Spleen (tissue), 11 donors: ENCODE measurements at regions not wholly inside any gene's neighbourhood (a gene's known extent, or its start where the extent isn't known, plus 50 kb on each side); places are given as distances from the start of the nearest gene placed in this dataset.

Experiments
- DNase-seq: peaks from one replicate; pipeline ENCODE4 v3.0.0-alpha.2; 2020
- H3K27ac ChIP-seq, 8 donors: fragments of 200-600 bp; sonication (generic) in 7 of 8; 1 replicate in 4 of 8; 2 replicates in 4 of 8; pipeline versions ENCODE4 v1.5.0 to v1.8.0; 2016 to 2021; ENCODE audit warnings: inconsistent platforms in 4 of 8, mild to moderate bottlenecking in 4 of 8, moderate library complexity in 1 of 8
- H3K27me3 ChIP-seq, 7 donors: fragments of 200-600 bp; sonication (generic) in 6 of 7; replicated peaks in 1 of 7; 1 replicate in 4 of 7; 2 replicates in 3 of 7; pipeline versions ENCODE4 v1.5.0 to v1.8.0; 2016 to 2021; ENCODE audit warnings: inconsistent platforms in 3 of 7, mild to moderate bottlenecking in 1 of 7
- H3K36me3 ChIP-seq, 6 donors: fragments of 200-600 bp; sonication (generic) in 5 of 6; 1 replicate in 4 of 6; 2 replicates in 2 of 6; pipeline versions ENCODE4 v1.5.0 to v1.8.0; 2016 to 2021; ENCODE audit warnings: inconsistent platforms in 2 of 6
- H3K4me1 ChIP-seq, 6 donors: fragments of 200-600 bp; sonication (generic) in 5 of 6; 1 replicate in 3 of 6; 2 replicates in 3 of 6; pipeline versions ENCODE4 v1.5.0 to v1.8.0; 2016 to 2021; ENCODE audit warnings: inconsistent platforms in 3 of 6
- H3K4me3 ChIP-seq, 8 donors: fragments of 200-600 bp; sonication (generic) in 7 of 8; 1 replicate in 4 of 8; 2 replicates in 4 of 8; pipeline versions ENCODE4 v1.5.0 to v1.8.0; 2016 to 2021; ENCODE audit warnings: inconsistent platforms in 4 of 8, mild to moderate bottlenecking in 4 of 8, moderate library complexity in 2 of 8
- H3K9me3 ChIP-seq, 8 donors: fragments of 200-600 bp; sonication (generic) in 7 of 8; 1 replicate in 4 of 8; 2 replicates in 4 of 8; pipeline versions ENCODE4 v1.5.0 to v1.8.0; 2016 to 2021; ENCODE audit warnings: inconsistent platforms in 4 of 8
- POLR2A ChIP-seq, 3 donors: fragments of 450-650 bp; IDR thresholded peaks; one replicate each; pipeline ENCODE4 v1.5.1; 2017; ENCODE audit warnings: antibody characterized with exemption in 3 of 3, mild to moderate bottlenecking in 1 of 3
- POLR2AphosphoS5 ChIP-seq, 3 donors: sonication (generic); formaldehyde crosslinking; IDR thresholded peaks; one replicate each; pipeline ENCODE4 v1.5.1; 2017; ENCODE audit warnings: antibody characterized with exemption in 3 of 3
- WGBS, 5 donors: extraction: QIAGEN DNeasy Blood & Tissue Kit in 3 of 5; methylation state at CpG; one replicate each; pipeline versions ENCODE4 v1.1.5 to v1.1.7; 2013 to 2018; 5-methylcytosine and 5-hydroxymethylcytosine counted together
- intact Hi-C: fragments of 100-400 bp; cut with DNase I; formaldehyde crosslinking; loops from one replicate; pipeline ENCODE4 v1.15.0; 2023; ENCODE audit warnings: low total_unique reads
- TF ChIP-seq, protein P1 (sequence below), 11 experiments: fragments of 200-600 bp in 7 of 11; fragments of 450-650 bp in 4 of 11; sonication (generic) in 4 of 11; IDR thresholded peaks in 8 of 11; conservative IDR thresholded peaks in 3 of 11; 1 replicate in 7 of 11; 2 replicates in 4 of 11; pipeline versions ENCODE4 v1.4.0 to v1.8.0; 2016 to 2021; ENCODE audit warnings: antibody characterized with exemption in 11 of 11, inconsistent platforms in 4 of 11, mild to moderate bottlenecking in 1 of 11
- donor health status: healthy with polysubstance abuse.
- donor health status: DM: no; HTN: no; CAD: no; lungs with moderate emphysema.
- donor health status: DM: no; HTN: no; CAD: no.
- donor health status: Bipolar disorder and iron deficiency.
- donor health status: healthy.
- donor health status: DM: no; HTN: no; CAD: no.
- donor health status: DM: yes; HTN: yes; CAD: no.

DNA sequence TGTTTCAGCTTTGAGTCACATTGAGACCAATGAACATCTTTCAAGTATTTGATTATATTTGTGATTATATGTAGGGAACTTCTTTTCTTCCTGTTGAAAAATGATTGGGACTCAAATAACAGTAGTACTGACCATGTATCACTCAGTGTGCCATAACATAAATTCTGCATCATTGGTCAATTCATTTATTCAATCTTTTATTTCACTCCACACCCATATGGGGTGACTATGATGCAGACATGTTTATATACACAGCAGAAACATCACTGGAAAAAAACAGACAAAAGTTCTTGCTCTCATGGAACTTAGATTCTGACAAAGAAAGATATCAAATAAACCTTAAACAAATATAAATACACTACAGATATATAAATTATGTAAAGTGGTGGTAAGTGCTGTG lies 74.7 kb upstream of the ANXA1 start:
- intact Hi-C loops: no loop called here
- H3K27me3 ChIP-seq: no peaks in the 10 kb centered on the region
- no peak for DNase-seq
- no peaks in the 10 kb centered on the region for H3K4me1 ChIP-seq
- no peak overlapping the region for H3K27ac ChIP-seq
- H3K4me3 ChIP-seq: no peak overlapping the region
- H3K9me3 ChIP-seq: no peaks in the 10 kb centered on the region
- TF ChIP-seq, protein P1, sequence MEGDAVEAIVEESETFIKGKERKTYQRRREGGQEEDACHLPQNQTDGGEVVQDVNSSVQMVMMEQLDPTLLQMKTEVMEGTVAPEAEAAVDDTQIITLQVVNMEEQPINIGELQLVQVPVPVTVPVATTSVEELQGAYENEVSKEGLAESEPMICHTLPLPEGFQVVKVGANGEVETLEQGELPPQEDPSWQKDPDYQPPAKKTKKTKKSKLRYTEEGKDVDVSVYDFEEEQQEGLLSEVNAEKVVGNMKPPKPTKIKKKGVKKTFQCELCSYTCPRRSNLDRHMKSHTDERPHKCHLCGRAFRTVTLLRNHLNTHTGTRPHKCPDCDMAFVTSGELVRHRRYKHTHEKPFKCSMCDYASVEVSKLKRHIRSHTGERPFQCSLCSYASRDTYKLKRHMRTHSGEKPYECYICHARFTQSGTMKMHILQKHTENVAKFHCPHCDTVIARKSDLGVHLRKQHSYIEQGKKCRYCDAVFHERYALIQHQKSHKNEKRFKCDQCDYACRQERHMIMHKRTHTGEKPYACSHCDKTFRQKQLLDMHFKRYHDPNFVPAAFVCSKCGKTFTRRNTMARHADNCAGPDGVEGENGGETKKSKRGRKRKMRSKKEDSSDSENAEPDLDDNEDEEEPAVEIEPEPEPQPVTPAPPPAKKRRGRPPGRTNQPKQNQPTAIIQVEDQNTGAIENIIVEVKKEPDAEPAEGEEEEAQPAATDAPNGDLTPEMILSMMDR (IDR thresholded peaks at IDR 0.05 in 8 of 11, conservative IDR thresholded peaks at IDR 0.05 in 3 of 11): no peak
- TF ChIP-seq POLR2A (IDR thresholded peaks at IDR 0.05) (no peak), POLR2AphosphoS5 (IDR thresholded peaks at IDR 0.05) (no peak)
- no peaks in the 10 kb centered on the region for H3K36me3 ChIP-seq

DNA sequence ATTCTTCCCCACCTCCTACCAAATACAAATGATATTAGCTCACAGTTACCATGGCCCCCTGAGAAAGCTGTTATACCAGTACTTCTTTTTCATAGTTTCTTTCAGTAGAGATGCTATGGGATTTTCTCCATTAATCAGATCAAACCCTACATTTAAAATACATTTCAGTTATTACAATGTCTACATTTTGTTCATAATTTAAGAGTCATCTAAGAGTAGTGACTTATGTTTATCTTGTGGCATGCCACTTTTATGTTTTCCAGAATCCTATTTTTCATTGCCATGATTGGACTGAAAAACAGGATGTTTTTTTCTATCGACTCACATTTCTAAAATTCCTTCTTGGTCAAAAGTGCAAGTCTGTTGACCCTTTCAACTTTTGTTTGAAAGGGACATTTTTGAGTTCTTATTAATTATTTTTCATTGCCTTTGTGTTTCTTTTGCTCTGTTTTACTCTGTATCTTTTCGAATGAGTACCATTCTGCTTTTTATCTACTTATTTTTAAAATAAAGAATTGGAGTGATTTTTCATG lies 77.4 kb upstream of the ANXA1 start:
- peak overlapping the region in 1 of 8 donors; percentile 4 for H3K27ac ChIP-seq
- intact Hi-C loops: no loop called here
- no peak for TF ChIP-seq POLR2A (IDR thresholded peaks at IDR 0.05)
- no peak for TF ChIP-seq POLR2AphosphoS5 (IDR thresholded peaks at IDR 0.05)
- TF ChIP-seq, protein P1 (IDR thresholded peaks at IDR 0.05 in 8 of 11, conservative IDR thresholded peaks at IDR 0.05 in 3 of 11): no peak
- 57 to 78% (median 72%) methylated on average over 2 of the region's 2 CpGs for WGBS, 5 donors
- H3K4me3 ChIP-seq: no peak overlapping the region
- H3K36me3 ChIP-seq: no peaks in the 10 kb centered on the region
- no peaks in the 10 kb centered on the region for H3K27me3 ChIP-seq
- H3K4me1 ChIP-seq: no peaks in the 10 kb centered on the region
- no peak for DNase-seq
- H3K9me3 ChIP-seq: no peaks in the 10 kb centered on the region

DNA sequence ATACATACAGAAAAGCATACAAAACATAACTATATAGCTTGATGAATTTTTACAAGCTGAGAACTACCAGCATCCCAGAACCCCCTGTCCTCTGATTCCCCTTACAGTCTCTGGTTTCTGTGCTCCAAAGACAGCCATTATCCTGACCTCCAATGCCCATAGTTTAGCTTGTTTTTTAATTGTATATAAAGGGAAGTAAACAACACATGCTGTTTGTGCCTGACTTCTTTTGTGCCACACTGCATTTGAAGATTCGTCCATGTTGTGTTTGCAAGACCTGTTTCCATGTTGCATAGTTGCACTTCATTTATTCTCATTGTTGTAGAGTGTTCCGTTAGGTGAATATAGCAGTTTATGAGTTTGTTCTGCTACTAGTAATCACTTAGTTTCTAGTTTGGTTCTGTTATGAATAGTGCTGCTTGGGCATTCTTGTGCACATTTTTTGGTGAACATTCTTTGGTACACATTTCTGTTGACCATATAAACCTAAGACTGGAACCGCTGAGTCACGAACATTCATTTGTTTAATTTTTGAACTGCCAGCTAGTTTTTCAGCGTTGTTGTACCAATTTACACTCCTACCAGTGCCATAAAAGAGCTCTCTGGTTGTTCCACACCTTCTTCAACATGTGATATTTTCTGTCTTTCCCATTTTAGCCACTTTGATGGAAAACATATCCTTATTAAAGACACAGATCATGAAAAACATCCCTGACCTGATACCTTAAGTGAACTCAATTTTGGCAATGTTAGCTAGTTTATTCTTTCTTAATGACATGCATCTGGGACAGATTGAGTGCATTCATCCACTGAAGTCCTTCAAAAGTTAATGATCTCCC lies 78.1 kb upstream of the ANXA1 start:
- Histone ChIP-seq H3K4me1 (no peaks in the 10 kb centered on the region), H3K36me3 (no peaks in the 10 kb centered on the region), H3K27ac (peak overlapping the region in 1 of 8 donors; percentile 4), H3K27me3 (no peaks in the 10 kb centered on the region), H3K4me3 (no peak overlapping the region), H3K9me3 (no peaks in the 10 kb centered on the region)
- 80 to 93% (median 88%) methylated on average over 5 of the region's 5 CpGs for WGBS, 5 donors
- intact Hi-C loops: no loop called here
- TF ChIP-seq POLR2AphosphoS5 (IDR thresholded peaks at IDR 0.05) (no peak), POLR2A (IDR thresholded peaks at IDR 0.05) (no peak)
- TF ChIP-seq, protein P1 (IDR thresholded peaks at IDR 0.05 in 8 of 11, conservative IDR thresholded peaks at IDR 0.05 in 3 of 11): no peak
- DNase-seq: no peak

DNA sequence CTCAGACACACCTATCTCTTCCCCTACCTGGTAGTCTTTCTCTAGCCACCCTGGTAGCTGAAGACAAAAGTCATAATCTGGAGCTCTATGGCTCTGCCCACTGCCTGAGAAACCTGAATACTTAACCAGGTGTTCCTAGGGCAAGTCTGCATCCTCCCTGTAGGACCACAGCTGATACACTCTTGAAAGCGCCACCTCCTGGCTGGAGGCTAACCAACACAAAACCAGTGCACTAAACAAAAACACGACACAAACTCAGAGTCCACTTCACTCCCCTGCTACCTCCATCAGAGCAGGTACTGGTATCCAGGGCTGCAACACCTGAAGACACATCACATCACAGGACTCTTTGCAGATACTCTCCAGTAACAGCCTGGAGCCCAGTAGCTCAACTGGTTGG lies 84.6 kb upstream of the ANXA1 start:
- Histone ChIP-seq H3K27me3 (no peaks in the 10 kb centered on the region), H3K4me1 (no peaks in the 10 kb centered on the region), H3K27ac (no peak overlapping the region), H3K9me3 (no peaks in the 10 kb centered on the region), H3K36me3 (no peaks in the 10 kb centered on the region), H3K4me3 (no peak overlapping the region)
- intact Hi-C loops: no loop called here
- DNase-seq: no peak
- TF ChIP-seq, protein P1 (IDR thresholded peaks at IDR 0.05 in 8 of 11, conservative IDR thresholded peaks at IDR 0.05 in 3 of 11): no peak
- TF ChIP-seq POLR2A (IDR thresholded peaks at IDR 0.05): no peak
- no peak for TF ChIP-seq POLR2AphosphoS5 (IDR thresholded peaks at IDR 0.05)
- WGBS, 5 donors: 90 to 100% (median 96%) methylated on average over 2 of the region's 2 CpGs
